ENCODE measurements at regions not wholly inside any gene's neighbourhood (a gene's known extent, or its start where the extent isn't known, plus 50 kb on each side); places are given as distances from the start of the nearest gene placed in this dataset.

DNA sequence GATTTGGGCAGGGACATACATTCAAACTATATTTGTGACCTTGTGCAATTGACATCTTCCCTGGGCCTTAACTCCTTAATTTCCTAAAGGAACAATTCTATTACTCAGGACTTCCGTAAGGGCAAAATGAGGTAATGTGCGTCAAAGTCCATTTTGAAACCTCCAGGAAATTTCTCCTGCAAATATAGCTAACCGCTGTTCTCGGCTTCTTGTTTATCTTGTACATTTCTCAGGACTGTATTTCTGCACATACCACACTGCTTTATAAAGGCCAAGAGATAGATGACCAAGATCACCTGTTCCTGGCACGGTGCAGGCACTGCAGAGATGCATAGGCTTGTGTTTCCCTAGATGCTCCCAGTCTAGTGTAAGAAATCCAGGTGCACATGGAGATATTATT, 1009.4 kb downstream of the BCL11B start:
- no peak overlapping the region for H3K27ac Mint-ChIP-seq
- no peaks in the 10 kb centered on the region for H3K36me3 Mint-ChIP-seq
- H3K9me3 ChIP-seq (ENCODE audit: control insufficient read depth, insufficient read depth, low read length): no peaks in the 10 kb centered on the region
- no peaks in the 10 kb centered on the region for H3K27me3 ChIP-seq (ENCODE audit: control insufficient read depth, insufficient read depth, low read length)
- peaks cover 6 to 25% of the 10 kb centered on the region in 2 donors for H3K27me3 Mint-ChIP-seq (ENCODE audit: low read depth in 2 of 2)
- H3K9me3 Mint-ChIP-seq: peaks cover 0 to 4% of the 10 kb centered on the region in 2 donors
- no peak for ATAC-seq
- no peak overlapping the region for H3K4me3 ChIP-seq (ENCODE audit: low read length)
- no peak overlapping the region for H3K4me3 Mint-ChIP-seq
- peaks cover 0 to 5% of the 10 kb centered on the region in 2 donors for H3K4me1 Mint-ChIP-seq
- no peak overlapping the region for H3K27ac ChIP-seq (ENCODE audit: low read length)
- 97% methylated on average over 5 of the region's 5 CpGs for WGBS (ENCODE audit: insufficient coverage)
- no peak for TF ChIP-seq CTCF (IDR thresholded peaks at IDR 0.05)
- no peaks in the 10 kb centered on the region for H3K4me1 ChIP-seq (ENCODE audit: control insufficient read depth, insufficient read depth, low read length)
- intact Hi-C loops (cut with micrococcal nuclease): no loop called here
- no peak for DNase-seq
- no peaks in the 10 kb centered on the region for H3K36me3 ChIP-seq (ENCODE audit: control insufficient read depth, insufficient read depth, low read length)

GRCh38 chr14:98269533-98269932, 1002.5 kb downstream of the BCL11B start:
- Mint-ChIP-seq H3K4me3 (no peak overlapping the region), H3K27ac (no peak overlapping the region), H3K9me3 (peaks cover 0 to 4% of the 10 kb centered on the region in 2 donors), H3K27me3 (ENCODE audit: low read depth in 2 of 2) (peaks cover 0 to 11% of the 10 kb centered on the region in 2 donors), H3K36me3 (peaks cover 5% of the 10 kb centered on the region), H3K4me1 (peaks cover 5 to 8% of the 10 kb centered on the region in 2 donors)
- DNase-seq (no peak), ATAC-seq (no peak)
- TF ChIP-seq CTCF (IDR thresholded peaks at IDR 0.05): no peak
- H3K36me3 ChIP-seq (ENCODE audit: control insufficient read depth, insufficient read depth, low read length): no peaks in the 10 kb centered on the region
- intact Hi-C loops (cut with micrococcal nuclease): no loop called here
- no peak overlapping the region for H3K4me3 ChIP-seq (ENCODE audit: low read length)
- no peaks in the 10 kb centered on the region for H3K27me3 ChIP-seq (ENCODE audit: control insufficient read depth, insufficient read depth, low read length)
- no peak overlapping the region for H3K27ac ChIP-seq (ENCODE audit: low read length)
- H3K4me1 ChIP-seq (ENCODE audit: control insufficient read depth, insufficient read depth, low read length): no peaks in the 10 kb centered on the region
- no peaks in the 10 kb centered on the region for H3K9me3 ChIP-seq (ENCODE audit: control insufficient read depth, insufficient read depth, low read length)

DNA sequence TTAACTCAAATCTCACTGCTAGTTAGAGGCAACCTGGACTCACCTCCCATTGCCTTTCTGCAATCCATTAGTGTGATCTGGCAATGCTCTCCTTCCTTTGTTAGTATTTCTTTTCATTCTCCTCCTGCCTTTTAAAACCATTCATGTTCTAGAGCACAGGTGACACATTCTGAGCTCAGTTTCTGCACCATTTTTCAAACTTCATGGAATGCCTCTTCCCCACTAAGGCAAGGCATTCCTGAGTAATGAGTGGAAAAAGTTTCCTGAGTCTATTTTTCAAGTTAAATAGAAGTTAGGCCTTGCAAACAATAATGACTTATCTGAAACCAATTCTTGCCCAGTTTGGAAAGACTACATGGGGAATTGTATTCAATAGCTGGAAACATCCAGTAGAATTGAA, 1001.8 kb downstream of the BCL11B start:
- no peak for TF ChIP-seq CTCF (IDR thresholded peaks at IDR 0.05)
- no peak for DNase-seq
- no peak overlapping the region for H3K27ac Mint-ChIP-seq
- H3K27me3 Mint-ChIP-seq (ENCODE audit: low read depth in 2 of 2): peaks cover 0 to 11% of the 10 kb centered on the region in 2 donors
- peaks cover 5% of the 10 kb centered on the region for H3K36me3 Mint-ChIP-seq
- no peaks in the 10 kb centered on the region for H3K36me3 ChIP-seq (ENCODE audit: control insufficient read depth, insufficient read depth, low read length)
- H3K27me3 ChIP-seq (ENCODE audit: control insufficient read depth, insufficient read depth, low read length): no peaks in the 10 kb centered on the region
- H3K9me3 Mint-ChIP-seq: peaks cover 0 to 4% of the 10 kb centered on the region in 2 donors
- H3K4me1 ChIP-seq (ENCODE audit: control insufficient read depth, insufficient read depth, low read length): no peaks in the 10 kb centered on the region
- H3K4me3 ChIP-seq (ENCODE audit: low read length): no peak overlapping the region
- intact Hi-C loops (cut with micrococcal nuclease): no loop called here
- H3K4me1 Mint-ChIP-seq: peaks cover 5 to 8% of the 10 kb centered on the region in 2 donors
- H3K27ac ChIP-seq (ENCODE audit: low read length): no peak overlapping the region
- no peak overlapping the region for H3K4me3 Mint-ChIP-seq
- ATAC-seq: no peak
- no peaks in the 10 kb centered on the region for H3K9me3 ChIP-seq (ENCODE audit: control insufficient read depth, insufficient read depth, low read length)

GRCh38 chr14:98274596-98274995, 997.4 kb downstream of the BCL11B start:
- H3K4me3 Mint-ChIP-seq: no peak overlapping the region
- ATAC-seq (no peak), DNase-seq (no peak)
- no peaks in the 10 kb centered on the region for H3K9me3 ChIP-seq (ENCODE audit: control insufficient read depth, insufficient read depth, low read length)
- no peak for TF ChIP-seq CTCF (IDR thresholded peaks at IDR 0.05)
- no peaks in the 10 kb centered on the region for H3K27me3 ChIP-seq (ENCODE audit: control insufficient read depth, insufficient read depth, low read length)
- intact Hi-C loops (cut with micrococcal nuclease): no loop called here
- no peak overlapping the region for H3K27ac ChIP-seq (ENCODE audit: low read length)
- H3K36me3 Mint-ChIP-seq: peaks cover 5% of the 10 kb centered on the region
- H3K4me1 Mint-ChIP-seq: peaks cover 0 to 8% of the 10 kb centered on the region in 2 donors
- no peaks in the 10 kb centered on the region for H3K9me3 Mint-ChIP-seq
- 95% methylated on average over 7 of the region's 8 CpGs for WGBS (ENCODE audit: insufficient coverage)
- H3K27ac Mint-ChIP-seq: no peak overlapping the region
- no peaks in the 10 kb centered on the region for H3K4me1 ChIP-seq (ENCODE audit: control insufficient read depth, insufficient read depth, low read length)
- H3K4me3 ChIP-seq (ENCODE audit: low read length): no peak overlapping the region
- no peaks in the 10 kb centered on the region for H3K36me3 ChIP-seq (ENCODE audit: control insufficient read depth, insufficient read depth, low read length)
- peaks cover 6 to 15% of the 10 kb centered on the region in 2 donors for H3K27me3 Mint-ChIP-seq (ENCODE audit: low read depth in 2 of 2)
